Fibroblast of skin of right quadriceps (primary cell): ENCODE measurements at regions not wholly inside any gene's neighbourhood (a gene's known extent, or its start where the extent isn't known, plus 50 kb on each side); places are given as distances from the start of the nearest gene placed in this dataset.
"Not testable (repeated sequence)": the region's sequence is repeated elsewhere in the genome, so short reads cannot be mapped to it uniquely, and the experiment has no call there.

ENCODE experiments used
- DNase-seq: peaks from one replicate; pipeline ENCODE4 v3.0.0-alpha.2; 2013

- DNase-seq: no peak
Measured at GRCh38 chr2:105489168-105489878, 90.5 kb upstream of the FHL2 start.

DNA sequence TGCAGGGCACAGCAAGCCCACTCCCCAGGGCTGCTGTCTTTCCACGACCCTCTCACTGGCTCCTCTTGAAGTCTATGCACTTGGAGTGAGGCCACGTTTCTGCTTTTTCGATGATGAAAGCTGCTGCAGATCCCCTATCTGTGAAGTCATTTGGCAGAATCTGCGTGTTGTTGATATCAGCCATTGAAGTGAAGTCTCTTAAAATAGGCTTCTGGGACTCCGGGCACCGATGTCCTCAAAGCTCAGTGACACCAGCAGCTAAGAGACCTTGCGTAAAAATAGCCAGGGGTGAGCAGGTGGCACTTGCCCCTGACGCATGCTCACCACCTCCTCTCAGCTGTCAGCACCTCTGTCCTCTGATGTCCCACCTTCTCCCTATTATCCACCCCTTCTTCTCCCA, 89.4 kb upstream of the FHL2 start:
- DNase-seq: no peak

- peak; percentile 79 for DNase-seq
Measured at GRCh38 chr2:105487142-105488069, 88.6 kb upstream of the FHL2 start.

DNA sequence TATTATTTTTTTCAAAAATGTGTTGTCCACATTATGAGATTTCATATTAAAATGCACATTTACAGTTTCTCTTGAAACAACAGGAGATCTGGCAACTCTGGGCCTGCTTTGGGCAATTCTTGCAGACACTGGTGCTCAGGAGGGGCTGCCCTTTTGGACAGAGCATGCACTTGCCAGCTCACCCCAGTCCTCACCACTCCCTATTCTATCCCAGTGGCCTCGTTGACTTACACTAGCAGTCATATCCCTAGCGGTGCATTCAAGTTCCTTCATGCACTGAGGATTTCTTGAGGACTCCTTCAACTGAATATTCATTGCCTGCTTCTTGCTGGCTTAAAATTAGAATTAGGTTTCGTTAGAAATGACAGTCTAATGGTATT, 87.9 kb upstream of the FHL2 start:
- no peak for DNase-seq

DNA sequence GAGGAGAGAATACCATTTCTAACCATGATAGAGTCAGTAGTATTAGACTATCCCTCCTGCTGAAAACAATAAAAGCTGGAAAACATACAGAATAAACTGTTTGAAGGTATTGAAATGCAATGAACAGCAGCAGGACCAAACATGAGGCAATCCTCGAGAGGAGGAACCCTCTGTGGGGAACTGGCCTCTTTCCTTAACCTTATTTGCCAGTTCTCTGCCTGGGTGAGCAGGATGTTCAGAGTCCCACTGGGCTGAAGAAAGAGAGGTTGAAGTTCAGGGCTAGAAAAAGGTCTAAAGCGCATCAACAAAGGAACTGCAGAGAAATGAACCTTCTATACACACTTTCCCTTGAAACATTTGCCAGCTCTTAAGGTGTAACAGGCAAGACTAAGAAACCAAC, 79.8 kb upstream of the FHL2 start:
- no peak for DNase-seq

- DNase-seq: not testable (repeated sequence)
Measured at GRCh38 chr2:105477050-105477620, 78.3 kb upstream of the FHL2 start.

- DNase-seq: no peak
Measured at GRCh38 chr2:105473011-105473410, 74.2 kb upstream of the FHL2 start.

DNA sequence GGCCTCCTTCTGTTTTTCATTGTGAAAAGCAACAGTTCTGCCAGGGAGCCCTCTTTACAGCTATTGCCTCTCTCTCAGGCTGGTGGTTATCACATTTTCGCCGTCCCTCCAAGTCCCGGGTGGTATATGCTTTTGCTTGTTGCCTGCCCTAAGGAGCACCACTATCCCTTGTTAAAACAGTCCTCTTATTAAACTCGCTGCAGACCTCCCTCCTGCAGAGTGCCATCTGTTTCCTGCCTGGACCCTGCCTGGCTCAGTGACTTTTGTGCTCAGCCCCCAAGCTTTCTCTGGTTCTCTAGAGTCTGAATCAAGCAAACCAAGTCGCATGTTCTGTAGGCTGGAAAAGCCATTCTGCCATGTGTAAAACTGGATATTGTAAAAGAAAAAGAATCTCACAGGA, 72.1 kb upstream of the FHL2 start:
- DNase-seq: no peak

- no peak for DNase-seq
Measured at GRCh38 chr2:105469781-105470180, 70.9 kb upstream of the FHL2 start.

DNA sequence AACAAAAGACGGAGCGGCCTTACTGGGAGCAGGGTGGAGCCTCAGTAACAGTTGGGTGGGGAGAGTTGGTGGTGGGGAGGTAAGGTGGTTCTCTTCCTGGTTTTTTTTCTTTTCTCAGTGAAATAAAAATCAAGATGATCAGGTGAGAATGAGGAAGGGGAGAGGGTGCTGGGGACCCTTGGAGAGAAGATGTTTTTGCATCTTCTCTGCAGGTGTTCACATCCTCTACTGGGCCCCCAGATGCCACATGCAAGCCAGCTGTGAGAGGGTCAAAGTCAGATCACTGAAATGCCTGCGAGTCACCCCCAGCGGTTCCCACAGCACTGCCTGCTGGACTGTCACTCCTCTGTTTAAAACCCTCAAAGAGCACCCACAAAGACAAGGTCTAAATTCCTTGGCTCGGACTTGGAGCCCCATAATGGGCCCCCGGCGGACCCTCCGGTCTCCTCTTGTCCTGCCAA, 69.8 kb upstream of the FHL2 start:
- no peak for DNase-seq

GRCh38 chr2:105464325-105464724, 65.5 kb upstream of the FHL2 start:
- no peak for DNase-seq

GRCh38 chr2:105460048-105460732, 61.3 kb upstream of the FHL2 start:
- DNase-seq: no peak

GRCh38 chr2:105458076-105458475, 59.2 kb upstream of the FHL2 start:
- DNase-seq: no peak

- peak; percentile 99 for DNase-seq
Measured at GRCh38 chr2:105455488-105456003, 56.7 kb upstream of the FHL2 start.

DNA sequence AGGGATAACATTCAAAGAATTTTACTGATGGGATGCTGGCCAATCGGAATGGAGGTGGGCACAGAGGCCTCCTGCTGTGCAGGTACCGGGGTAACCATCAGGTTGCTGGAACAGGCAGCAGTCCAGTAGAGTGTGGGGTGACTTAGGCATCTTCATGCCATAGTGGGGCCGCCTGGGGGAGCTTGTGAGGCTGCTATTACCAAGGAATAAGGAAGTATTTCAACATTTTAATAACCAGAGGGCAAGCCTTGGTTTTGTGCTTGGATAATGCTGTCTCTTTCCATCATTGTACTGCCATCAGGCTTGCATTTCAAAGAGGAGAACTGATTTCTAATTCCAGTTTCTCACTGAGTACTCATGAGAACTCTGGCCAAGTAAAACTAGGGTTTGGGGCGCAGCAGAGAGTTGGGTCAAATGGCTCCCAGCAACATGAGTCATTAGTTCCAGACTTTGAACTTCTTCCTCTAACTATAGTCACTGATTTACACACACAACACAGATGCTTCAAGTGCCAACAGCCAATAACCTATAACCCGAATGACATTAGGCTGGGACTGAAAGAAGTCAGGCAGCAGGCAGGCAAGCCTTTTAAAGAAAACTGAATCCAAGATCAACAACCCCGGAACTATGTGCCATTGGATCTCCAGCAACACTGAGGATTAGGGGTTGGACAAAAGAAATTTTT, 56.1 kb upstream of the FHL2 start:
- peak; percentile 76 for DNase-seq

DNA sequence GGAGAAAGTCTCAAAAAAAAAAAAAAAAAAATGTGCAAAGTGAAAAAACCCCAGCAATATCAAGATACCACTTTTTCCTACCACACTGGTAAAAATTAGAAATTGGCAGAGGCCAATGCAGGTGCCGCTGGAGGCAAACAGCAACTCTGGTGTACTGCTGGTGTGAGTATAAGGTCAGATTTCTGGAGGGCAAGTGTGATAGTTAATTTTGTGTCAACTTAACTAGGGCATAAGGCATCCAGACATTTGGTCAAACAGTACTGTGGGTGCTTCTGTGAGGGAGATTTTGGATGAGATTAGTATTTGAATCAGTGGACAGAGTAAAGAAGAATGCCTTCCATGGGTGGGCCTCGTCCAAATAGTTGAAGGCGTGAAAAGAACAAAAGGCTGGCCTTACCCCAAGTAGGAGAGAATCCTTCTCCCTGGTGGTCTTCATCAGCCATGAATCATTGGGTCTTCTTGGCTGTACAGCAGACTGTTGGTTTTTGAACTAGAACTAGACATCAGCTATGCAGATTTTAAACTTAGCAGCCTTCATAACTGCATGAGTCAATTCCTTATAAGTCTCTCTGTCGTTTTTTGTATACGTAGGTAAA, 52.8 kb upstream of the FHL2 start:
- DNase-seq: no peak

DNA sequence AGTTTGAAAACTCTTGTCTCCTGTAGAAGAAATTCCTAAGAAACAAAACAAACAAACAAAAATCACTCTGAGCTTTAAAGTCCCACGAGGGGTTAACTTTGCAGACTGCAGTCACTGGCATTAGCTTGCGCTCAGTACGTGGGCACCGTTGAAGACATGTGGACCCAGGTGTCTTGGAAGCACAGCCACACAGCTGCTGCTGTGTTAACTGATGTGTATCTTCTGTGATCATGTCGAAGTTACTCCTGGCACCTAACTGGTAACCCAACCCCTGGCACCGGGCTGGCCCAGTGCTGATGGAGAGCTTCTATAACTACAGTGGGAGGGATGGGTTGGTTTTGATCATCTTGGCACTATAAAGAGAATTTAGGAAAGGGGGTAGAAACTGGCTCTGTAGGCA, 51.6 kb upstream of the FHL2 start:
- no peak for DNase-seq

DNA sequence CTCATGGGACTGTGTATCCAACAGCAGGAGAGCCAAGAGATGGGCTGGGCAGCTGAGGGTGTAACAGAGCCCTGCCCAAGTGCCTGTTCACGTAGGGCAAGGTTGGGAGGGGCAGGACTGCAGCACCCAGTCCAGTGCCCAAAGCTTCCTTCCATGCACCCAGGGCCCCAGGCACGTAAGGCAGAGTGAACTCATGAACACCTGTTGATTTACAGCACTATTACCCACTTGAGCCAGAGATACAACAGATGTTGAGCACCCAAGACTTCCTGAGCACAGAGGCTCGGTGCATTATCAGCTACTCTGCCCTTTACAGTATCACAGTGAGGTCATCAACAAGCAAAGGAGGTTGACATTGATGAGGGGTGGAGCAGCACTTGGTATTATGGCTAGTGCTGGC, 50.2 kb upstream of the FHL2 start:
- DNase-seq: no peak
